SU-DHL-6 (cell line): ENCODE measurements at regions not wholly inside any gene's neighbourhood (a gene's known extent, or its start where the extent isn't known, plus 50 kb on each side); places are given as distances from the start of the nearest gene placed in this dataset.

Experiments
- H2AFZ ChIP-seq: fragments of 200-600 bp; sonication (generic); 2 replicates; pipeline ENCODE4 v1.6.1; 2014; ENCODE audit warnings: low read depth, mild to moderate bottlenecking, moderate library complexity, mixed read lengths, antibody characterized with exemption, low read length; ENCODE audit not compliant: severe bottlenecking
- H3F3A ChIP-seq: fragments of 200-600 bp; shearing (Covaris generic); 2 replicates; pipeline ENCODE4 v1.6.0; 2016; ENCODE audit warnings: antibody characterized with exemption, mild to moderate bottlenecking; ENCODE audit not compliant: insufficient read depth
- H3K27ac ChIP-seq: fragments of 200-600 bp; sonication (generic); 2 replicates; pipeline ENCODE4 v1.5.1; 2016; ENCODE audit warnings: low read depth, mild to moderate bottlenecking, low read length, moderate library complexity, mixed read lengths
- H3K27me3 ChIP-seq: fragments of 200-600 bp; sonication (generic), shearing (Covaris generic); 2 replicates; pipeline ENCODE4 v1.6.0; 2014; ENCODE audit warnings: mild to moderate bottlenecking, low read length
- H3K36me3 ChIP-seq: fragments of 200-600 bp; sonication (generic); 2 replicates; pipeline ENCODE4 v1.6.1; 2014; ENCODE audit warnings: mild to moderate bottlenecking, low read length, mixed read lengths
- H3K4me2 ChIP-seq: fragments of 300-600, 200-600 bp; shearing (Covaris generic), sonication (generic); 2 replicates; pipeline ENCODE4 v1.6.0; 2014; ENCODE audit warnings: low read length, low read depth, mild to moderate bottlenecking; ENCODE audit not compliant: poor library complexity, severe bottlenecking
- H3K4me3 ChIP-seq: fragments of 200-600 bp; sonication (generic); 2 replicates; pipeline ENCODE4 v1.5.1; 2014; ENCODE audit warnings: antibody characterized with exemption, low read length, mild to moderate bottlenecking, mixed read lengths; ENCODE audit not compliant: insufficient read depth, poor library complexity, severe bottlenecking
- H3K79me2 ChIP-seq: fragments of 200-600 bp; sonication (generic); 2 replicates; pipeline ENCODE4 v1.6.1; 2014; ENCODE audit warnings: mild to moderate bottlenecking, low read length, moderate library complexity; ENCODE audit not compliant: insufficient read depth
- H3K9ac ChIP-seq: fragments of 200-600 bp; sonication (generic); 2 replicates; pipeline ENCODE4 v1.7.0; 2014; ENCODE audit warnings: mild to moderate bottlenecking, low read length
- H3K9me2 ChIP-seq: fragments of 200-600 bp; sonication (generic); replicated peaks from 2 replicates; pipeline ENCODE4 v1.6.1; 2014; ENCODE audit warnings: low read length; ENCODE audit not compliant: insufficient read depth
- H3K9me3 ChIP-seq: fragments of 200-600 bp; sonication (generic); 2 replicates; pipeline ENCODE4 v1.6.1; 2014; ENCODE audit warnings: low read length, mixed read lengths; ENCODE audit not compliant: insufficient read depth
- H4K20me1 ChIP-seq: fragments of 200-600 bp; sonication (generic); 2 replicates; pipeline ENCODE4 v1.6.1; 2014; ENCODE audit warnings: low read depth, mild to moderate bottlenecking, antibody characterized with exemption, low read length, moderate library complexity, mixed read lengths
- EZH2phosphoT487 ChIP-seq: fragments of 200-600 bp; sonication (generic), shearing (Covaris generic); conservative IDR thresholded peaks from 2 replicates; pipeline ENCODE4 v1.6.1; 2018; ENCODE audit warnings: mild to moderate bottlenecking, antibody characterized with exemption, low read length, moderate library complexity, mixed read lengths
- TF ChIP-seq, protein P1 (sequence below): fragments of 200-600 bp; sonication (generic); IDR thresholded peaks from one replicate; pipeline ENCODE4 v1.5.1; 2017; ENCODE audit warnings: antibody characterized with exemption, mild to moderate bottlenecking, low read length, moderate library complexity; ENCODE audit not compliant: insufficient read depth, poor library complexity, severe bottlenecking

DNA sequence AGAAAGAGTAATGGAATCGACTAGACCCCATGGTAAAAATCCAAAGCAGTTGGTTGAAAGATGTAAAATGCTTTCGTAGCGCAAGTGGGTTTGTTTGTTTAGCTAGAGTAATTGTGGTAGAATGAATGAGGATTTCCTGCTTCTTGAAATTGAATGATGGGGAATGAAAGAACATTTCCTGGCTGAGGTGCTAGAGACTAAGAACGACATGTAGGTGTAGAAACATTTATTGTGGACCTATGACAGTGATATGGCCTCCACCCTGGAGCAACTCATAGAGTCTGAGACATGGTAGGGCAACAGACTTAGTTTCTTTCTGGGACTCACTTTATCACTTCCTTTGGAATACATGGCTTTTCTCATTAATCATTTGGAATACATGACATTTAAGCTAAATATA lies 467.6 kb upstream of the CFAP20DC start:
- H3K4me2 ChIP-seq = no peak overlapping the region
- no peak overlapping the region for H3K27ac ChIP-seq
- H3K27me3 ChIP-seq = no peaks in the 10 kb centered on the region
- no peaks in the 10 kb centered on the region for H3K36me3 ChIP-seq
- H2AFZ ChIP-seq = no peak overlapping the region
- H3K9ac ChIP-seq = no peak overlapping the region
- H3K79me2 ChIP-seq = no peaks in the 10 kb centered on the region
- no peaks in the 10 kb centered on the region for H3K9me3 ChIP-seq
- H3K4me3 ChIP-seq = no peak overlapping the region
- no peaks in the 10 kb centered on the region for H4K20me1 ChIP-seq
- TF ChIP-seq, protein P1, sequence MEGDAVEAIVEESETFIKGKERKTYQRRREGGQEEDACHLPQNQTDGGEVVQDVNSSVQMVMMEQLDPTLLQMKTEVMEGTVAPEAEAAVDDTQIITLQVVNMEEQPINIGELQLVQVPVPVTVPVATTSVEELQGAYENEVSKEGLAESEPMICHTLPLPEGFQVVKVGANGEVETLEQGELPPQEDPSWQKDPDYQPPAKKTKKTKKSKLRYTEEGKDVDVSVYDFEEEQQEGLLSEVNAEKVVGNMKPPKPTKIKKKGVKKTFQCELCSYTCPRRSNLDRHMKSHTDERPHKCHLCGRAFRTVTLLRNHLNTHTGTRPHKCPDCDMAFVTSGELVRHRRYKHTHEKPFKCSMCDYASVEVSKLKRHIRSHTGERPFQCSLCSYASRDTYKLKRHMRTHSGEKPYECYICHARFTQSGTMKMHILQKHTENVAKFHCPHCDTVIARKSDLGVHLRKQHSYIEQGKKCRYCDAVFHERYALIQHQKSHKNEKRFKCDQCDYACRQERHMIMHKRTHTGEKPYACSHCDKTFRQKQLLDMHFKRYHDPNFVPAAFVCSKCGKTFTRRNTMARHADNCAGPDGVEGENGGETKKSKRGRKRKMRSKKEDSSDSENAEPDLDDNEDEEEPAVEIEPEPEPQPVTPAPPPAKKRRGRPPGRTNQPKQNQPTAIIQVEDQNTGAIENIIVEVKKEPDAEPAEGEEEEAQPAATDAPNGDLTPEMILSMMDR = no peak
- no peak for TF ChIP-seq EZH2phosphoT487
- H3K9me2 ChIP-seq = no peaks in the 10 kb centered on the region
- no peaks in the 10 kb centered on the region for H3F3A ChIP-seq

DNA sequence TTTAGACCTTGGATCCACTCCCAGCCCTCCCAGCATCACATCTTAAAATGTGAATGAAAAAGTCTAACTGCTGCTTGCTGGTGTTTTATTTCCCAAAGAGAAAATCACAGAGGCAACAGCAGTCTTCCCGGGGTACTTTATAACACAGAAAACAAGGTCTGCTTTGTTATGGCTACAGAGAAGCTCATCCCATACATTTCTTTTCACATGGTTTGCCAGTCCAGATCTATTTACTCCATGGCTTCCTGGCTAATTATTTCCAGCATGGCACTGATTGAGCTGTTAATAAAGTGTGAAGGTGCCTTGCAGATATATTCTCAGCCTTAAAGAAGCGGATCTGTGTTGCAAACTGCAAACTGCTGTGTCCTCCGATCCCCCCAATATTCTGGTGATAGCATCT lies 466.1 kb upstream of the CFAP20DC start:
- Histone ChIP-seq H3K9me3 (no peaks in the 10 kb centered on the region), H3K9ac (no peak overlapping the region), H3K9me2 (no peaks in the 10 kb centered on the region), H2AFZ (no peak overlapping the region), H3K27me3 (no peaks in the 10 kb centered on the region), H3K4me2 (no peak overlapping the region), H3F3A (no peaks in the 10 kb centered on the region), H3K27ac (no peak overlapping the region), H4K20me1 (no peaks in the 10 kb centered on the region), H3K36me3 (no peaks in the 10 kb centered on the region), H3K79me2 (no peaks in the 10 kb centered on the region), H3K4me3 (no peak overlapping the region)
- TF ChIP-seq EZH2phosphoT487 = no peak
- TF ChIP-seq, protein P1 = no peak

DNA sequence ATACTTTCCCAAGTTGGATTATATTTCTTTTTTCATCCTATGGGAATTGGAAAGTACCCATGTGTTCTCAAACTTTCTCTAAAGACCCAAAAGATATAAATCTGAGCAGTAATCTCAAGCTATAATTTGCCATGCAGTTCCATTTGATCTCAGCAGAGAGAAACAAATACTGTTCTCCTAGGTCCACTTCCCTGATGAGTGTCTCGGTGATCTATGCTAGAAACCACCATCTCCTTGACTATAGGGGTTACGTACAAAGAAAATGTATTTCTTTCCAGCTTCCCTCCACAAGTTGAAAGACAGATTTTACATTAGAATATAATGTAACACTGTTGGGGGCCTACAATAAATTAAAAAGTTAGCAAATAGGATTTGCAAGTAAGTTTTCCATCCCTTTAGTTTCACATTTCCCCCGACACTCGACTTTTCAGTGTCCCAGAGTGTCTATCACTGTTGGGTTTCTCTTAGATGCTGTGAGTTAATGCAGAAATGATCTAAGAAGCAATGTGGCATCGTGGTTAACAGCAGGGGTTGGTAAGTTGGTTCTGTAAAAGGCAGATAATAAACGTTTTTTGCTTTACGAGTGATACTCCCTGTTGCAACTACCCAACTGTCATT lies 465.1 kb upstream of the CFAP20DC start:
- H2AFZ ChIP-seq = no peak overlapping the region
- H3K4me2 ChIP-seq = no peak overlapping the region
- no peaks in the 10 kb centered on the region for H3K9me3 ChIP-seq

More for the DNA sequence above, 465.1 kb upstream of the CFAP20DC start:
- H3K27me3 ChIP-seq = no peaks in the 10 kb centered on the region
- H3K9me2 ChIP-seq = no peaks in the 10 kb centered on the region
- TF ChIP-seq, protein P1 = no peak
- no peak for TF ChIP-seq EZH2phosphoT487
- H3K79me2 ChIP-seq = no peaks in the 10 kb centered on the region
- no peak overlapping the region for H3K27ac ChIP-seq
- no peak overlapping the region for H3K9ac ChIP-seq
- H3K36me3 ChIP-seq = no peaks in the 10 kb centered on the region
- H4K20me1 ChIP-seq = no peaks in the 10 kb centered on the region
- H3K4me3 ChIP-seq = no peak overlapping the region
- no peaks in the 10 kb centered on the region for H3F3A ChIP-seq
